Endothelial cell of umbilical vein (primary cell): ENCODE measurements at regions not wholly inside any gene's neighbourhood (a gene's known extent, or its start where the extent isn't known, plus 50 kb on each side); places are given as distances from the start of the nearest gene placed in this dataset.

Experiments used
- BruUV-seq: library from RNA; stranded (reverse); fragments of 400-500 nt; replicated peaks from 2 replicates; lab custom pipeline; 2021; lab: Mats Ljungman, UMichigan
- CTCF ChIA-PET: fragments of 300-600, 350-600 bp; sonication (Branson Sonifier 250); formaldehyde crosslinking; loops from one replicate; lab custom pipeline; 2021; ENCODE audit warnings: antibody characterized with exemption, inconsistent platforms; lab: Charles Lee
- POLR2A ChIA-PET: fragments of 300-600, 350-600 bp; sonication (Branson Sonifier 250); formaldehyde crosslinking; loops from one replicate; lab custom pipeline; 2021; ENCODE audit warnings: antibody characterized with exemption, inconsistent platforms; lab: Charles Lee
- DNase-seq: peaks from one replicate; pipeline ENCODE4 v3.0.0-alpha.2; 2011; ENCODE audit warnings: low read depth, low spot score
- FAIRE-seq: peaks from 2 replicates; lab custom pipeline; 2011; peaks lifted over from hg19 to GRCh38; lab: Jason Lieb, UNC
- H2AFZ ChIP-seq: 2 replicates; pipeline ENCODE4 v1.6.0; 2012; ENCODE audit warnings: low read depth, low read length, control low read depth, inconsistent platforms
- H3K27ac ChIP-seq: 2 replicates; pipeline ENCODE4 v1.5.1; 2011; ENCODE audit warnings: low read depth, mild to moderate bottlenecking, control low read depth, low read length, moderate library complexity; ENCODE audit not compliant: insufficient read depth
- H3K27me3 ChIP-seq, 2 experiments: 2 replicates each; pipeline versions ENCODE4 v1.6.0 to v1.6.1; 2011; ENCODE audit warnings: low read length in 2 of 2, mixed read lengths in 1 of 2; ENCODE audit not compliant: control insufficient read depth in 2 of 2, insufficient read depth in 2 of 2
- H3K36me3 ChIP-seq, 2 experiments: 2 replicates in 1 of 2; 3 replicates in 1 of 2; pipeline ENCODE4 v1.5.1; 2011; ENCODE audit warnings: low read length in 2 of 2, mild to moderate bottlenecking in 1 of 2, moderate library complexity in 1 of 2; ENCODE audit not compliant: control insufficient read depth in 2 of 2, insufficient read depth in 2 of 2; ENCODE audit errors: extremely low read depth in 1 of 2
- H3K4me1 ChIP-seq: 3 replicates; pipeline ENCODE4 v1.5.1; 2011; ENCODE audit warnings: mild to moderate bottlenecking, low read length; ENCODE audit not compliant: control insufficient read depth, insufficient read depth; ENCODE audit errors: extremely low read depth
- H3K4me2 ChIP-seq: 2 replicates; pipeline ENCODE4 v1.6.1; 2011; ENCODE audit warnings: low read length, control low read depth, mixed read lengths; ENCODE audit not compliant: insufficient read depth
- H3K4me3 ChIP-seq, 3 experiments: fragments of 200-600 bp in 1 of 3; sonication (generic), shearing (Covaris generic) in 1 of 3; replicated peaks in 1 of 3; 2 replicates each; pipeline ENCODE4 v1.5.1; 2011 to 2016; ENCODE audit warnings: control low read depth in 3 of 3, low read length in 3 of 3, mild to moderate bottlenecking in 2 of 3, inconsistent platforms in 1 of 3, low read depth in 1 of 3, moderate library complexity in 1 of 3; ENCODE audit not compliant: insufficient read depth in 1 of 3
- H3K79me2 ChIP-seq: 2 replicates; pipeline ENCODE4 v1.6.0; 2012; ENCODE audit warnings: low read length, inconsistent platforms; ENCODE audit not compliant: control insufficient read depth, insufficient read depth
- H3K9ac ChIP-seq: replicated peaks from 2 replicates; pipeline ENCODE3; 2011; ENCODE audit warnings: low read length, control low read depth; ENCODE audit not compliant: insufficient read depth; ENCODE audit errors: extremely low read depth
- H3K9me1 ChIP-seq: replicated peaks from 3 replicates; pipeline ENCODE4 v1.6.0; 2011; ENCODE audit warnings: mild to moderate bottlenecking, low read length; ENCODE audit not compliant: control insufficient read depth, insufficient read depth; ENCODE audit errors: extremely low read depth
- H3K9me3 ChIP-seq: replicated peaks from 2 replicates; pipeline ENCODE4 v1.5.1; 2012; ENCODE audit warnings: low read length, inconsistent platforms; ENCODE audit not compliant: control insufficient read depth, insufficient read depth
- H4K20me1 ChIP-seq: replicated peaks from 2 replicates; pipeline ENCODE3; 2011; ENCODE audit warnings: mild to moderate bottlenecking, low read length; ENCODE audit not compliant: control insufficient read depth, insufficient read depth; ENCODE audit errors: extremely low read depth
- CTCF ChIP-seq, 2 donors: IDR thresholded peaks; 1 replicate in 1 of 2; 2 replicates in 1 of 2; pipeline ENCODE4 v1.5.1; 2011; ENCODE audit warnings: low read length in 2 of 2, mild to moderate bottlenecking in 2 of 2, moderate library complexity in 2 of 2, control low read depth in 1 of 2, inconsistent platforms in 1 of 2, low read depth in 1 of 2; ENCODE audit not compliant: insufficient read depth in 1 of 2; ENCODE audit errors: extremely low read depth in 1 of 2
- JUN ChIP-seq: IDR thresholded peaks from 2 replicates; pipeline ENCODE4 v1.6.1; 2011; ENCODE audit warnings: borderline replicate concordance, low read depth; ENCODE audit not compliant: insufficient read length, insufficient read depth
- MAX ChIP-seq: IDR thresholded peaks from 2 replicates; pipeline ENCODE4 v1.6.1; 2011; ENCODE audit not compliant: insufficient read depth, insufficient read length
- MYC ChIP-seq: IDR thresholded peaks from one replicate; pipeline ENCODE4 v1.6.1; 2011; ENCODE audit warnings: mild to moderate bottlenecking, low read depth, low read length
- POLR2A ChIP-seq: IDR thresholded peaks from 2 replicates; pipeline ENCODE4 v1.6.1; 2012; ENCODE audit warnings: low read depth, mild to moderate bottlenecking, control low read depth, low read length
- POLR2AphosphoS5 ChIP-seq: IDR thresholded peaks from 2 replicates; pipeline ENCODE4 v1.6.1; 2012; ENCODE audit warnings: low read depth, mild to moderate bottlenecking, control low read depth, low read length, moderate library complexity; ENCODE audit not compliant: insufficient read depth
- dilution Hi-C: fragments of 300-500 bp; cut with MboI; formaldehyde crosslinking; loops from one replicate; pipeline ENCODE4 v1.15.0; 2019; ENCODE audit warnings: low sequenced_read_pairs; ENCODE audit not compliant: extremely low pct_ligation_motif_present
- intact Hi-C: fragments of 100-400 bp; cut with micrococcal nuclease; formaldehyde crosslinking; loops from one replicate; pipeline ENCODE4 v1.10.0; 2022

DNA sequence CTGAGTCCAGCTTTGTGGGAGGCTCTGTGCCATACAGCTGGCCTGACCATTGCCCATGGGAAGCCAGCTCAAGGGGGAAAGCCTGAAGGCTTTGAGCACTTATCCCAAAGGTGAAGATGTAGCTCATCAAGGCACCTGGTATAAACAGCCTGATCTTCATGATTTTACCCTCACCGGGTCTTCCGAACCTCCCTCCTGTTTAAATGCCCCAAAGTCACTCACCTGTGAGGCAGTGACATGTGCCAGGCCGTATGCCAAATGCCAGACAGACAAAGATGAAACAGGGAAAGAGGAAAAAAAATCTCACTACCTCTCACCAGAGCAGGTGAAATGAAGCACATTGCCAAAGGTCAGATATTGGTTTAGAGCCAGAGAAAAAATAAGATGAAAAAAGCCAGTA lies 62.8 kb upstream of the ITSN2 start:
- H3K4me1 ChIP-seq = no peaks in the 10 kb centered on the region
- intact Hi-C loops (no loop called here), dilution Hi-C loops (no loop called here)
- ChIA-PET POLR2A (no interaction called here), CTCF (interaction anchor here (0.8 to 10.4 kb wide), 19 partner anchors 9 to 806 kb away, joined by 3 to 173 read pairs (median 5); partner anchors contain the start of gene NCOA1)
- DNase-seq (no peak), FAIRE-seq (no peak)
- no peaks in the 10 kb centered on the region for H3K36me3 ChIP-seq
- H2AFZ ChIP-seq = no peak overlapping the region
- H3K79me2 ChIP-seq = no peaks in the 10 kb centered on the region
- no peak overlapping the region for H3K4me2 ChIP-seq
- no peak overlapping the region for H3K27ac ChIP-seq
- no peaks in the 10 kb centered on the region for H4K20me1 ChIP-seq
- peaks cover 3 to 7% of the 10 kb centered on the region in 2 experiments for H3K27me3 ChIP-seq
- no TSS peak for BruUV-seq
- H3K9ac ChIP-seq = no peak overlapping the region
- H3K9me1 ChIP-seq = no peaks in the 10 kb centered on the region
- no peak overlapping the region for H3K4me3 ChIP-seq
- TF ChIP-seq JUN (no peak), MYC (no peak), MAX (no peak), POLR2AphosphoS5 (no peak), POLR2A (no peak)
- H3K9me3 ChIP-seq = no peaks in the 10 kb centered on the region

- no peaks in the 10 kb centered on the region for H3K4me1 ChIP-seq
- peak; percentile 46 for FAIRE-seq
- no peak overlapping the region for H3K27ac ChIP-seq
- peak; percentile 62 for DNase-seq
- H3K9me1 ChIP-seq = no peaks in the 10 kb centered on the region
- H3K27me3 ChIP-seq = peaks cover 3 to 5% of the 10 kb centered on the region in 2 experiments
- no peaks in the 10 kb centered on the region for H3K36me3 ChIP-seq
- TF ChIP-seq POLR2AphosphoS5 (no peak), CTCF (IDR thresholded peaks at IDR 0.05; ENCODE audit: extremely low read depth in 1 of 2, insufficient read depth in 1 of 2, low read depth in 1 of 2, low read length in 2 of 2) (peak; percentile 48 to 63)
- no peak overlapping the region for H3K4me2 ChIP-seq
- H3K4me3 ChIP-seq = no peak overlapping the region
- intact Hi-C loops (loop anchor here (1.0 kb wide), 2 partner anchors 372 to 406 kb away; partner anchors contain the start of genes CENPO and PTRHD1), dilution Hi-C loops (no loop called here)
- POLR2A ChIA-PET = no interaction called here
- CTCF ChIA-PET = interaction anchor here (0.6 to 10.4 kb wide), 27 partner anchors 9 to 708 kb away, joined by 3 to 173 read pairs (median 4); partner anchors contain the start of gene NCOA1
- no peak overlapping the region for H2AFZ ChIP-seq
- H4K20me1 ChIP-seq = no peaks in the 10 kb centered on the region
- no peaks in the 10 kb centered on the region for H3K79me2 ChIP-seq
- no peaks in the 10 kb centered on the region for H3K9me3 ChIP-seq
- no TSS peak for BruUV-seq
- no peak overlapping the region for H3K9ac ChIP-seq
Observed at GRCh38 chr2:24421668-24422067, 61.3 kb upstream of the ITSN2 start.
